SK-N-SH (cell line): ENCODE measurements at regions not wholly inside any gene's neighbourhood (a gene's known extent, or its start where the extent isn't known, plus 50 kb on each side); places are given as distances from the start of the nearest gene placed in this dataset.

ENCODE experiments used
- CTCF ChIA-PET: fragments of 300-600, 350-600 bp; formaldehyde crosslinking; extraction: SDS; loops from one replicate; lab custom pipeline; 2021; lab: Yijun Ruan, JAX
- POLR2A ChIA-PET: fragments of 350-600 bp; sonication (Branson Sonifier 250); formaldehyde crosslinking; extraction: SDS; loops from one replicate; lab custom pipeline; 2020; ENCODE audit warnings: antibody characterized with exemption, inconsistent platforms; lab: Yijun Ruan, JAX
- DNase-seq: peaks from one replicate; pipeline ENCODE4 v3.0.0; 2012
- H2AFZ ChIP-seq: fragments of 200-600 bp; sonication (generic); 2 replicates; pipeline ENCODE4 v1.8.1; 2016; ENCODE audit warnings: antibody characterized with exemption, mild to moderate bottlenecking, low read depth
- H3F3A ChIP-seq: fragments of 200-600 bp; sonication (generic); replicated peaks from 2 replicates; pipeline ENCODE3; 2016; ENCODE audit warnings: antibody characterized with exemption, mild to moderate bottlenecking; ENCODE audit not compliant: insufficient read depth
- H3K27ac ChIP-seq, 2 experiments: fragments of 200-500 bp in 1 of 2; fragments of 200-600 bp in 1 of 2; sonication (Bioruptor generic) in 1 of 2; sonication (generic), shearing (Covaris generic) in 1 of 2; 2 replicates each; pipeline versions ENCODE4 v1.5.1 to v1.6.1; 2014 to 2016; ENCODE audit warnings: low read depth in 2 of 2, inconsistent platforms in 1 of 2, low read length in 1 of 2, mild to moderate bottlenecking in 1 of 2, mixed read lengths in 1 of 2
- H3K27me3 ChIP-seq: fragments of 200-600 bp; sonication (generic), shearing (Covaris generic); 2 replicates; pipeline ENCODE4 v1.6.1; 2016; ENCODE audit warnings: mixed run types; ENCODE audit not compliant: insufficient read depth
- H3K36me3 ChIP-seq, 2 experiments: fragments of 200-500 bp in 1 of 2; fragments of 200-600 bp in 1 of 2; sonication (Bioruptor generic) in 1 of 2; sonication (generic) in 1 of 2; replicated peaks in 1 of 2; 2 replicates each; pipeline versions ENCODE3 to v1.5.1; 2014 to 2016; ENCODE audit warnings: low read length in 1 of 2, mild to moderate bottlenecking in 1 of 2; ENCODE audit not compliant: insufficient read depth in 2 of 2, control insufficient read depth in 1 of 2
- H3K4me1 ChIP-seq, 2 experiments: fragments of 200-500 bp in 1 of 2; fragments of 200-600 bp in 1 of 2; sonication (Bioruptor generic) in 1 of 2; sonication (generic), shearing (Covaris generic) in 1 of 2; 2 replicates each; pipeline versions ENCODE4 v1.5.1 to v1.6.1; 2014 to 2016; ENCODE audit warnings: low read depth in 1 of 2, low read length in 1 of 2, mixed run types in 1 of 2; ENCODE audit not compliant: insufficient read depth in 2 of 2, control insufficient read depth in 1 of 2
- H3K4me2 ChIP-seq: fragments of 200-600 bp; sonication (generic), shearing (Covaris generic); 2 replicates; pipeline ENCODE4 v1.6.1; 2017; ENCODE audit warnings: mixed run types
- H3K4me3 ChIP-seq, 2 experiments: fragments of 200-500 bp in 1 of 2; fragments of 200-600 bp in 1 of 2; sonication (Bioruptor generic) in 1 of 2; sonication (generic), shearing (Covaris generic) in 1 of 2; 2 replicates each; pipeline versions ENCODE4 v1.5.1 to v1.8.1; 2014 to 2016; ENCODE audit warnings: low read depth in 2 of 2, inconsistent platforms in 1 of 2, low read length in 1 of 2, mild to moderate bottlenecking in 1 of 2, mixed read lengths in 1 of 2, moderate library complexity in 1 of 2
- H3K79me2 ChIP-seq: fragments of 200-600 bp; sonication (generic); 2 replicates; pipeline ENCODE4 v1.8.1; 2017; ENCODE audit warnings: mild to moderate bottlenecking; ENCODE audit not compliant: insufficient read depth
- H3K9ac ChIP-seq: fragments of 200-600 bp; sonication (generic); 2 replicates; pipeline ENCODE4 v1.6.1; 2017; ENCODE audit warnings: mixed run types
- H3K9me2 ChIP-seq: fragments of 200-600 bp; sonication (generic); 2 replicates; pipeline ENCODE4 v1.6.1; 2017; ENCODE audit warnings: mixed run types
- H3K9me3 ChIP-seq: fragments of 200-600 bp; sonication (generic); 2 replicates; pipeline ENCODE4 v1.6.1; 2017; ENCODE audit warnings: mixed run types, mild to moderate bottlenecking, moderate library complexity
- H4K20me1 ChIP-seq: fragments of 200-600 bp; sonication (generic); 2 replicates; pipeline ENCODE4 v1.6.1; 2017; ENCODE audit warnings: mild to moderate bottlenecking, mixed run types; ENCODE audit not compliant: insufficient read depth
- CHD2 ChIP-seq: fragments of 150-350 bp; IDR thresholded peaks from 2 replicates; pipeline ENCODE4 v1.6.1; 2018; ENCODE audit warnings: low read length; ENCODE audit not compliant: partially characterized antibody
- ELF1 ChIP-seq: IDR thresholded peaks from 2 replicates; pipeline ENCODE4 v1.4.0; 2012
- FOSL2 ChIP-seq: IDR thresholded peaks from 2 replicates; pipeline ENCODE4 v1.4.0; 2012; ENCODE audit warnings: low read depth, mild to moderate bottlenecking, moderate library complexity, borderline replicate concordance
- FOXJ3 ChIP-seq: sonication (generic); formaldehyde crosslinking; IDR thresholded peaks from 2 replicates; pipeline ENCODE4 v1.5.1; 2020; ENCODE audit warnings: mild to moderate bottlenecking, missing genetic modification reagents
- FOXM1 ChIP-seq: IDR thresholded peaks from 2 replicates; pipeline ENCODE4 v1.4.0; 2012; ENCODE audit warnings: low read depth, mild to moderate bottlenecking
- MEF2A ChIP-seq: IDR thresholded peaks from 2 replicates; pipeline ENCODE4 v1.4.0; 2012; ENCODE audit warnings: low read depth, borderline replicate concordance
- MXI1 ChIP-seq: IDR thresholded peaks from 2 replicates; pipeline ENCODE4 v1.6.1; 2012; ENCODE audit warnings: mild to moderate bottlenecking, low read depth, low read length, improper control_type of control experiment
- NFIC ChIP-seq: IDR thresholded peaks from 2 replicates; pipeline ENCODE4 v1.4.0; 2012; ENCODE audit warnings: borderline replicate concordance
- NRF1 ChIP-seq: IDR thresholded peaks from 2 replicates; pipeline ENCODE4 v1.6.1; 2012; ENCODE audit warnings: low read depth, mild to moderate bottlenecking, low read length
- RCOR1 ChIP-seq: fragments of 150-350 bp; IDR thresholded peaks from 2 replicates; pipeline ENCODE4 v1.6.1; 2017; ENCODE audit warnings: antibody characterized with exemption, low read length
- RFX5 ChIP-seq: IDR thresholded peaks from 2 replicates; pipeline ENCODE4 v1.6.1; 2012; ENCODE audit warnings: mild to moderate bottlenecking, improper control_type of control experiment, low read length
- TAF1 ChIP-seq: IDR thresholded peaks from 2 replicates; pipeline ENCODE4 v1.6.1; 2012; ENCODE audit warnings: low read depth, mild to moderate bottlenecking, low read length, moderate library complexity, borderline replicate concordance
- TCF12 ChIP-seq: IDR thresholded peaks from 2 replicates; pipeline ENCODE4 v1.4.0; 2012
- WGBS: methylation state at CpG from one replicate; pipeline ENCODE4 v1.1.6; 2017; ENCODE audit warnings: low lambda C conversion rate; 5-methylcytosine and 5-hydroxymethylcytosine counted together
- TF ChIP-seq, protein P1 (sequence below): IDR thresholded peaks from 2 replicates; pipeline ENCODE4 v1.6.1; 2012; ENCODE audit warnings: mild to moderate bottlenecking, low read depth, low read length, moderate library complexity
- TF ChIP-seq, protein P2 (sequence below): fragments of 150-350 bp; IDR thresholded peaks from 2 replicates; pipeline ENCODE4 v1.6.1; 2017; ENCODE audit warnings: antibody characterized with exemption, low read length, low read depth, borderline replicate concordance
- TF ChIP-seq, protein P3 (sequence below): fragments of 200-600 bp; sonication (generic); IDR thresholded peaks from 2 replicates; pipeline ENCODE4 v1.6.1; 2017; ENCODE audit warnings: antibody characterized with exemption, mild to moderate bottlenecking, moderate library complexity
- TF ChIP-seq, protein P4 (sequence below): IDR thresholded peaks from 2 replicates; pipeline ENCODE4; 2012
- TF ChIP-seq, protein P5 (sequence below): IDR thresholded peaks from 2 replicates; pipeline ENCODE4 v1.4.0; 2012; ENCODE audit warnings: low read depth, borderline replicate concordance

DNA sequence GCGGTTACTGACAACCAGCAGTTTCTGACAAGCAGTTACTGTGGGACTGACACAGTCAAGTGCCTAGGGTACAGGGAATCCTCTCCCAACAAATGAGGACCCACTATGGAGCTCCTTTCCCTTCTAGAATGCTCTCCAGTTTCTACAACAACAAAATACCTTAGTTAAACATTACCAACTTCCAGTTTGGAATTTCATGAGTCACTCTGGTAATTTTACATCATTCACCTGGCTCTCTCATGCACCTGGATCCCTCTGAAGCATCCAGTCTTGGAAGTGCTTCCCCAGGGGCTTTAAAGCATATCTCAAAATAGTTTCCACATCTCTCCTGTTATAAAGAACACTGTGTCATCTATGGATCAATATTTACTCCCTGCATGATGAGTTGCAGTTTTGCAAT lies 286.7 kb upstream of the SPTLC3 start:
- no peak overlapping the region for H2AFZ ChIP-seq
- H3K27ac ChIP-seq = no peak overlapping the region
- H3K4me2 ChIP-seq = no peak overlapping the region
- H3K4me1 ChIP-seq = no peaks in the 10 kb centered on the region
- TF ChIP-seq TCF12 = no peak
- TF ChIP-seq, protein P1, sequence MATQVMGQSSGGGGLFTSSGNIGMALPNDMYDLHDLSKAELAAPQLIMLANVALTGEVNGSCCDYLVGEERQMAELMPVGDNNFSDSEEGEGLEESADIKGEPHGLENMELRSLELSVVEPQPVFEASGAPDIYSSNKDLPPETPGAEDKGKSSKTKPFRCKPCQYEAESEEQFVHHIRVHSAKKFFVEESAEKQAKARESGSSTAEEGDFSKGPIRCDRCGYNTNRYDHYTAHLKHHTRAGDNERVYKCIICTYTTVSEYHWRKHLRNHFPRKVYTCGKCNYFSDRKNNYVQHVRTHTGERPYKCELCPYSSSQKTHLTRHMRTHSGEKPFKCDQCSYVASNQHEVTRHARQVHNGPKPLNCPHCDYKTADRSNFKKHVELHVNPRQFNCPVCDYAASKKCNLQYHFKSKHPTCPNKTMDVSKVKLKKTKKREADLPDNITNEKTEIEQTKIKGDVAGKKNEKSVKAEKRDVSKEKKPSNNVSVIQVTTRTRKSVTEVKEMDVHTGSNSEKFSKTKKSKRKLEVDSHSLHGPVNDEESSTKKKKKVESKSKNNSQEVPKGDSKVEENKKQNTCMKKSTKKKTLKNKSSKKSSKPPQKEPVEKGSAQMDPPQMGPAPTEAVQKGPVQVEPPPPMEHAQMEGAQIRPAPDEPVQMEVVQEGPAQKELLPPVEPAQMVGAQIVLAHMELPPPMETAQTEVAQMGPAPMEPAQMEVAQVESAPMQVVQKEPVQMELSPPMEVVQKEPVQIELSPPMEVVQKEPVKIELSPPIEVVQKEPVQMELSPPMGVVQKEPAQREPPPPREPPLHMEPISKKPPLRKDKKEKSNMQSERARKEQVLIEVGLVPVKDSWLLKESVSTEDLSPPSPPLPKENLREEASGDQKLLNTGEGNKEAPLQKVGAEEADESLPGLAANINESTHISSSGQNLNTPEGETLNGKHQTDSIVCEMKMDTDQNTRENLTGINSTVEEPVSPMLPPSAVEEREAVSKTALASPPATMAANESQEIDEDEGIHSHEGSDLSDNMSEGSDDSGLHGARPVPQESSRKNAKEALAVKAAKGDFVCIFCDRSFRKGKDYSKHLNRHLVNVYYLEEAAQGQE = no peak
- TF ChIP-seq, protein P2, sequence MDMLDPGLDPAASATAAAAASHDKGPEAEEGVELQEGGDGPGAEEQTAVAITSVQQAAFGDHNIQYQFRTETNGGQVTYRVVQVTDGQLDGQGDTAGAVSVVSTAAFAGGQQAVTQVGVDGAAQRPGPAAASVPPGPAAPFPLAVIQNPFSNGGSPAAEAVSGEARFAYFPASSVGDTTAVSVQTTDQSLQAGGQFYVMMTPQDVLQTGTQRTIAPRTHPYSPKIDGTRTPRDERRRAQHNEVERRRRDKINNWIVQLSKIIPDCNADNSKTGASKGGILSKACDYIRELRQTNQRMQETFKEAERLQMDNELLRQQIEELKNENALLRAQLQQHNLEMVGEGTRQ = no peak
- TF ChIP-seq FOXJ3 (CRISPR knock-in tag) = no peak
- TF ChIP-seq NFIC = no peak
- no peak for TF ChIP-seq RFX5
- no peak for TF ChIP-seq FOSL2
- no peak for TF ChIP-seq RCOR1
- TF ChIP-seq FOXM1 = no peak
- TF ChIP-seq TAF1 = no peak
- TF ChIP-seq MEF2A = no peak
- no peak for TF ChIP-seq NRF1
- no peak for TF ChIP-seq CHD2
- TF ChIP-seq, protein P3, sequence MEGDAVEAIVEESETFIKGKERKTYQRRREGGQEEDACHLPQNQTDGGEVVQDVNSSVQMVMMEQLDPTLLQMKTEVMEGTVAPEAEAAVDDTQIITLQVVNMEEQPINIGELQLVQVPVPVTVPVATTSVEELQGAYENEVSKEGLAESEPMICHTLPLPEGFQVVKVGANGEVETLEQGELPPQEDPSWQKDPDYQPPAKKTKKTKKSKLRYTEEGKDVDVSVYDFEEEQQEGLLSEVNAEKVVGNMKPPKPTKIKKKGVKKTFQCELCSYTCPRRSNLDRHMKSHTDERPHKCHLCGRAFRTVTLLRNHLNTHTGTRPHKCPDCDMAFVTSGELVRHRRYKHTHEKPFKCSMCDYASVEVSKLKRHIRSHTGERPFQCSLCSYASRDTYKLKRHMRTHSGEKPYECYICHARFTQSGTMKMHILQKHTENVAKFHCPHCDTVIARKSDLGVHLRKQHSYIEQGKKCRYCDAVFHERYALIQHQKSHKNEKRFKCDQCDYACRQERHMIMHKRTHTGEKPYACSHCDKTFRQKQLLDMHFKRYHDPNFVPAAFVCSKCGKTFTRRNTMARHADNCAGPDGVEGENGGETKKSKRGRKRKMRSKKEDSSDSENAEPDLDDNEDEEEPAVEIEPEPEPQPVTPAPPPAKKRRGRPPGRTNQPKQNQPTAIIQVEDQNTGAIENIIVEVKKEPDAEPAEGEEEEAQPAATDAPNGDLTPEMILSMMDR = no peak
- TF ChIP-seq, protein P4, sequence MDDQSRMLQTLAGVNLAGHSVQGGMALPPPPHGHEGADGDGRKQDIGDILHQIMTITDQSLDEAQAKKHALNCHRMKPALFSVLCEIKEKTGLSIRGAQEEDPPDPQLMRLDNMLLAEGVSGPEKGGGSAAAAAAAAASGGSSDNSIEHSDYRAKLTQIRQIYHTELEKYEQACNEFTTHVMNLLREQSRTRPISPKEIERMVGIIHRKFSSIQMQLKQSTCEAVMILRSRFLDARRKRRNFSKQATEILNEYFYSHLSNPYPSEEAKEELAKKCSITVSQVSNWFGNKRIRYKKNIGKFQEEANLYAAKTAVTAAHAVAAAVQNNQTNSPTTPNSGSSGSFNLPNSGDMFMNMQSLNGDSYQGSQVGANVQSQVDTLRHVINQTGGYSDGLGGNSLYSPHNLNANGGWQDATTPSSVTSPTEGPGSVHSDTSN = no peak
- TF ChIP-seq ELF1 = no peak
- TF ChIP-seq, protein P5, sequence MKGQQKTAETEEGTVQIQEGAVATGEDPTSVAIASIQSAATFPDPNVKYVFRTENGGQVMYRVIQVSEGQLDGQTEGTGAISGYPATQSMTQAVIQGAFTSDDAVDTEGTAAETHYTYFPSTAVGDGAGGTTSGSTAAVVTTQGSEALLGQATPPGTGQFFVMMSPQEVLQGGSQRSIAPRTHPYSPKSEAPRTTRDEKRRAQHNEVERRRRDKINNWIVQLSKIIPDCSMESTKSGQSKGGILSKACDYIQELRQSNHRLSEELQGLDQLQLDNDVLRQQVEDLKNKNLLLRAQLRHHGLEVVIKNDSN = no peak
- no peak for TF ChIP-seq MXI1
- DNase-seq = no peak
- no peak overlapping the region for H3K9ac ChIP-seq
- no peaks in the 10 kb centered on the region; the same call in 1 of the 2 replicates for H3K9me3 ChIP-seq
- 33% methylated on average over 1 of the region's 1 CpG for WGBS
- H3K79me2 ChIP-seq = no peaks in the 10 kb centered on the region
- H3K9me2 ChIP-seq = no peaks in the 10 kb centered on the region
- H3K36me3 ChIP-seq = no peaks in the 10 kb centered on the region
- H3K4me3 ChIP-seq = no peak overlapping the region
- CTCF ChIA-PET = interaction anchor here (1.2 kb wide), 1 partner anchor 14 kb away, joined by 3 read pairs; no protein-coding TSS in a partner anchor
- POLR2A ChIA-PET = no interaction called here
- no peaks in the 10 kb centered on the region for H3F3A ChIP-seq
- H3K27me3 ChIP-seq = no peaks in the 10 kb centered on the region
- H4K20me1 ChIP-seq = no peaks in the 10 kb centered on the region
